Stimulated activated CD4-positive, alpha-beta T cell treated with anti-CD3 and anti-CD28 coated beads, Interleukin-2, amount 100 ng/mL, for 24 hours (primary cell): ENCODE measurements at regions not wholly inside any gene's neighbourhood (a gene's known extent, or its start where the extent isn't known, plus 50 kb on each side); places are given as distances from the start of the nearest gene placed in this dataset.
A peak's percentile ranks its signal among the peaks of the same experiment; 100 is the strongest.
"Not testable (repeated sequence)": the region's sequence is repeated elsewhere in the genome, so short reads cannot be mapped to it uniquely, and the experiment has no call there.

Experiments used
- DNase-seq, 2 donors: peaks; one replicate each; pipeline ENCODE4 v3.0.0-alpha.2; 2020

DNA sequence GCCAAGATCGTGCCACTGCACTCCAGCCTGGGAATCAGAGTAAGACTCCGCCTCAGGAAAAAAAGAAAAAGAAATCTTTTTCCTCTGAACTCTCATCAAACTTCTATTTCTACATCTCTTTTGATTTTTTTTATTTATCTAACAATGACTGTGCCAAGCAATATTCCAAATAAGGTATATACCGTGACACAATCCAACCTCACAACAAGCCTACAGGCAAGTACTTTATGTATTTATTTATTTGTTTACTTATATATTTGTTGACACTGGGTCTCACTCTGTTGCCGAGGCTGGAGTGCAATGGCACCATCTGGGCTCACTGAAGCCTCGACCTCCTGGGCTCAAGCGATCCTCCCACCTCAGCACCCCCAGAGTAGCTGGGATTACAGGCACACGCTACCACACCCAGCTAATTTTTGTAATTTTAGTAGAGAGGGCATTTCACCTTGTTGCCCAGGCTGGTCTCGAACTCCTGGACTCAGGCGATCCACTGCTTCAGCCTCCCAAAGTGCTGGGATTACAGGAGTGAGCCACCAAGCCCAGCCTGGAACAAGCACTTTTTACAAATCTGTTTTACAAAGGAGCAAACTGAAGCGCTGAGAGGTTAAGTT lies 94.9 kb upstream of the CHD2 start:
- DNase-seq, result no peak

DNA sequence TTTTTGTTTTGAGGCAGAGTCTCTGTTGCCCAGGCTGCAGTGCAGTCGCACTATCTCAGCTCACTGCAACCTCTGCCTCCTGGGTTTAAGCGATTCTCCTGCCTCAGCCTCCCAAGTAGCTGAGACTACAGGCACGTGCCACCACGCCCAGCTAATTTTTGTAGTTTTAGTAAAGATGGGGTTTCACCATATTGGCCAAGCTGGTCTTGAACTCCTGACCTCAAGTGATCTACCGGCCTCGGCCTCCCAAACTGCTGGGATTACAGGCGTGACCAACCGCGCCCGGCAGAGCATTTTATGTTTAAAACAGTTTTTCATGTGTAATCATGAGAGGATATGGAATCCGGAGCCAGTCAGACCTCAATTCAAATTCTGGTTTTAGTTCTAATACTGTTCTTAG lies 94.0 kb upstream of the CHD2 start:
- DNase-seq, result not testable (repeated sequence)

- no peak for DNase-seq
These were observed 93.4 kb upstream of the CHD2 start for GRCh38 chr15:92806763-92807162.

GRCh38 chr15:92807971-92808571 lies 92.1 kb upstream of the CHD2 start:
- DNase-seq, result peak in 1 of 2 donors; percentile 38

GRCh38 chr15:92808598-92809063 lies 91.5 kb upstream of the CHD2 start:
- no peak for DNase-seq

DNA sequence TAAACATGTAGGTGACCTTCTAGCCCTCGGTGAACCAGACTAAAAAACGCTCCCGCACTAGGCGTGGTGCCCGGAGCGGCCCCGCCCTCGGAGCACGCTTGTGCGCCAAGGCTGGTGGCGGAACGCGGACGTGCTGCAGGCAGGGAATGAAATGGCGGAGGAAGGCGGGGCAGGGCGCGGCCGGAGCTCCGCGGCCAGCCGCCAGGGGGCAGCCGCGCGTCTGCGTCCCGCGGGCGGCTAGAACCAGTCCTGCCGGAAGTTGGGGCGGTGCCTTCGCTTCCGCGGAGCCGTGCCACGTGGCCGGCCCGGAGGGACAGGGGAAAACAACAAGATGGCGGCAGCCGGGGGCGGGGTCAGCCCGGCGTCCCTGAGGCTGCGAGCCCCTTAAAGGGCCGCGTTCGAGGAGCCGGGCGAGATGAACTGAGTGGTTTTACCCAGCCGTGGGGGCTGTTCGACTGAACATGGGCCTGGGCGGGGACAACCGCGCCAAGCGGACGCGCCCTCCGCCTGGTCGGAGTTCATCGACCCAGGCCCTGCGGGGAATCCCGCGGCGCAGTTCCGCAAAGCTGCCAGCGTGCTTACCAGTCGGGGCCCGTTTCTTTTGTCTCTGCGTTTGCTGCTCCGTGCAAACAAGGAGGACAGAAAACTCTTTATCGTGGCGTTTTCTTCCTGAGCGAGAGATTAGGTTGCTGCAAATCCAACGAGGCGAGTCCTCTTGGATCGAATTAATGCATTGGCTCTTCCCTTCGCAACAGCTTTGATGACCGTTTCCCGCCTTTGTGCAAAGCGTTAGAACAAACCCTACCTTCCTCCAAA lies 90.9 kb upstream of the CHD2 start:
- DNase-seq, result peak; percentile 99

GRCh38 chr15:92809880-92810361 lies 90.2 kb upstream of the CHD2 start:
- peak in 1 of 2 donors; percentile 45 for DNase-seq

GRCh38 chr15:92810418-92811138 lies 89.5 kb upstream of the CHD2 start:
- DNase-seq, result peak; percentile 55 to 69

DNA sequence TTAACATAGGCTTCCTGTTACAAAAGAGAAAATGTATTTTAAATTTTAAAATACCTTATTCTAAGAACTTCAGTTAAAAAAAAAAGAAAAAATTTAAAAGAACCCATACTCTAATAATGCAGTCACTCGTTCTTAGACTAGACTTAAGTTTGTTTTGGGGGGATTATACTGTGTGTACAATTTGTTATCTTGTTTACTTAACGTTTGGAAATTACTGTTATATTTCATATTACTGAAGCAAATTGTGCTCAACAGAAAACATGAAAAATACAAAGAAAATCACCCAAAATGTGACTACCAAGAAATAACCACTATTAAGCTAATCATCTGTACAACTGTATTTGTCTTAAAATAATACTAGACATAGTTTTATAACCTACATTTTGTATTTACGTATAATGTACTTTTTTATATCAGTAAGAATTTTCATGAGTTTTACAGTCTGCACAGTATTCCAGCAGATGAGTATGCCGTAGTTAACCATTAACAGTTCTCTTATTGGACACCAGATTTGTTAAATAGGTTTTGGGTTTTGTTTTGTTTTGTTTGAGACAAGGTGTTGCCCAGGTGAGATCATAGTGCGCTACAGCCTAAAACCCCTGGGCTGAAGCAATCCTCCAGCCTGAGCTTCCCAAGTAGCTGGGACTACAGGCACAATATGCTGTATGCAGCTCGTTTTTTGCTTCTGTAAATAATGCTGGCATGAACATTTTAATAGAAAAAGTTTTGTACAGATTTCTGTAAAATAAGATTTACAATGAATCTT lies 88.8 kb upstream of the CHD2 start:
- DNase-seq, result no peak

DNA sequence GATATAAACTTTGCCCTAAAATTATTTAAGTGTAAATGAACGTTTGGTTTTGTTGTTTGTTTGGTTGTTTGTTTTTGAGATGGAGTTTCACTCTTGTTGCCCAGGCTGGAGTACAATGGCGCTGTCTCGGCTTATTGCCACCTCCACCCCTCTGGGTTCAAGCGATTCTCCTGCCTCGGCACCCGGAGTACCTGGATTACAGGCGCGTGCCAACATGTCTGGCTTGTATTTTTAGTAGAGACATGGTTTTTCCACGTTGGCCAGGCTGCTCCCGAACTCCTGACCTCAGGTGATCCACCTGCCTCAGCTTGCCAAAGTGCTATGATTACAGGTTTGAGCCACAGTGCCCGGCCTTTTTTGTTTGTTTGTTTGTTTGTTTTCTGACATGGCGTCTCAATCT lies 87.9 kb upstream of the CHD2 start:
- no peak for DNase-seq

GRCh38 chr15:92813485-92813884 lies 86.6 kb upstream of the CHD2 start:
- DNase-seq, result no peak

- DNase-seq, result no peak
These were observed 82.7 kb upstream of the CHD2 start for GRCh38 chr15:92817339-92817886.

GRCh38 chr15:92818651-92819277 lies 81.4 kb upstream of the CHD2 start:
- peak in 1 of 2 donors; percentile 41 for DNase-seq

DNA sequence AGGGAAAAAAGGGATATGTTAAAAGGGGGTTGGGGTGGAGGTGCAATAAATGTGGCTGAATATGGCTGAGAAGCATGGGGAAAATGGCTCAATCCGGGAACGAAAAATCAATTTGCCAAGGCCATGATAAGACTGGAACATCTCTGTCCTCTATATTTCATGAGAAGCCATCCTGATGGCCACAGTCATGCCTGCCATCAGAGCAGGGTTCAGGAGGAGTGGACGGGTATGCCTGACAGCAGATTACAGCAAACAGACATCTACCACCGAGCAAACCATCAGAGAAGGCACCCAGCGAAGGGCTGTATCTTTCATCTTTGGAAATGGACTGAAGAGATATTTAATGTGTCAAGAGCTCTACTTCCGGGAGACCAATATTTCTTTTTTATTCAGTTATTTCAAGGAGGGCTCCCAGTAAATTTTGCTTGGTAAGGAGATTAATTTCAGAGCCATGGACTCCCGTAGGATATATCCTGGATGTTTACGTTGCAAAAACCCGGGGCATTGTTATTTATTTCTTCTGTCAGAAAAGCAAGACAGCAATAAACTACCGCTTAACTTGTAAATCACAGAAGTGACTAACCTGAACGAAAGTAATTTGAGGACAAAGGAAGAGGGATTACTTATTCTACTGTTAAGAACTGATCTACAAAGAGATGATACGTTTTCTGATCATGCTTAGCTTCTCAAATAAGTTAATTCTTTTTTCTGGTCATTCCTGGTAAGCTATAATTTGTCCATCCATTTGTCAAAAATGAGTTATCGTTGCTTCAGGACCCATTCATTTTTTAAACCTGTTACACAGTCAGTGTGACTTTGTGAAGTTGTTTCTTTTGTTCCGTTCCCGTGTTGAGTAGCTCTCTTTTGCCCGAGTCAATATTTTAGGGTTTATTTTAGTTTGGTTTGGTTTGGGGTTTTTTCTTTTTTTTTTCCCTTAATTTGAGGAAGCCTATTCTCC lies 80.6 kb upstream of the CHD2 start:
- DNase-seq, result no peak

GRCh38 chr15:92820236-92821021 lies 79.7 kb upstream of the CHD2 start:
- DNase-seq, result peak; percentile 87 to 91

DNA sequence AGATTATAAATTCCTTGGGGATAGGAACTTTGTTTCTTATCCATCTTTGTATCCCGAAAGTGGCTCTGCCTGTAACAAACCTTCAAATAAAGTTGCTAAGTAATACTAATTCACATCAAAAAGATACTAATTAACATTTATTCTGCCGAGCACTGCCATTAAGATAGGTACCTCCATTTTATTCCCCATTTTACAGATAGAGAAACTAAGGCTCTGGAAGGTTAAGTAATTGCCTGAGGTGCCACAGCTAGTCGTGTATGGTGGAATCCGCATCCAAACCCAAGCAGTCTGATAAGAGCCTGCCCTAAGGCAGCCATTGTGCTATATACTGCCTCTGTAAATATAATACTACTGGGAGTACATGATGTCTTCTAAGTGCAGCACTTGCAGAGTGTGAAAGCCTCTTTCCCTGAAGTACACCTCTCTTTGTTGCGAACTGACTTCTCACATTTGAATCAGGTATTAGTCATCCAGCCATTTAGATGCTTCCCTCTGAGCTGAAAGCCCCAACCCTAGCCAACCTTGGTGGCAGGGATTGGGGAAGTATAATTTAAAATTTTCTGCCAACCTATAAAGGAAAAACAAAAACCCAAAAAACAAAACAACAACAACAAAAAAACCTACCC lies 78.5 kb upstream of the CHD2 start:
- DNase-seq, result no peak

- no peak for DNase-seq
These were observed 77.6 kb upstream of the CHD2 start for GRCh38 chr15:92822216-92823144.

GRCh38 chr15:92825985-92826384 lies 74.1 kb upstream of the CHD2 start:
- no peak for DNase-seq
